Heart right ventricle (tissue), 16 donors: ENCODE measurements at regions not wholly inside any gene's neighbourhood (a gene's known extent, or its start where the extent isn't known, plus 50 kb on each side); places are given as distances from the start of the nearest gene placed in this dataset.

Experiments
- ATAC-seq, 8 donors: fragments of 200-7000 bp; cut with Tn5 transposase; one replicate each; pipeline ENCODE4 v1.9.1; 2020; ENCODE audit warnings: mild to moderate bottlenecking in 8 of 8, moderate library complexity in 8 of 8, moderate number of reproducible peaks in 1 of 8
- DNase-seq, 2 donors: peaks; one replicate each; pipeline ENCODE4 v3.0.0-alpha.2; 2020
- H3K27ac ChIP-seq, 10 donors: fragments of 200-600 bp; sonication (generic) in 2 of 10; one replicate each; pipeline versions ENCODE4 v1.5.0 to v1.8.0; 2020 to 2022; ENCODE audit warnings: mild to moderate bottlenecking in 3 of 10
- H3K27me3 ChIP-seq, 7 donors: fragments of 200-600 bp; one replicate each; pipeline ENCODE4 v1.8.0; 2021 to 2022; ENCODE audit warnings: mild to moderate bottlenecking in 2 of 7
- H3K36me3 ChIP-seq, 9 donors: fragments of 200-600 bp; sonication (generic) in 1 of 9; one replicate each; pipeline versions ENCODE4 v1.5.0 to v1.8.0; 2020 to 2022; ENCODE audit warnings: mild to moderate bottlenecking in 2 of 9
- H3K4me1 ChIP-seq, 9 donors: fragments of 200-600 bp; sonication (generic) in 1 of 9; one replicate each; pipeline versions ENCODE4 v1.5.0 to v1.8.0; 2020 to 2022; ENCODE audit warnings: mild to moderate bottlenecking in 4 of 9
- H3K4me3 ChIP-seq, 10 donors: fragments of 200-600 bp; sonication (generic) in 2 of 10; one replicate each; pipeline versions ENCODE4 v1.5.0 to v1.8.0; 2020 to 2022; ENCODE audit warnings: mild to moderate bottlenecking in 7 of 10, moderate library complexity in 2 of 10
- H3K9me3 ChIP-seq, 11 donors: fragments of 200-600 bp in 10 of 11; sonication (generic) in 2 of 11; one replicate each; pipeline versions ENCODE4 v1.5.0 to v1.8.0; 2013 to 2022; ENCODE audit warnings: mild to moderate bottlenecking in 2 of 11, control low read depth in 1 of 11, moderate library complexity in 1 of 11
- CTCF ChIP-seq, 9 donors: fragments of 200-600 bp; sonication (generic) in 2 of 9; IDR thresholded peaks; one replicate each; pipeline versions ENCODE4 v1.5.0 to v1.8.0; 2021 to 2022; ENCODE audit warnings: antibody characterized with exemption in 9 of 9, mild to moderate bottlenecking in 5 of 9, moderate library complexity in 1 of 9
- WGBS, 2 donors: extraction: QIAGEN DNeasy Blood & Tissue Kit; methylation state at CpG; one replicate each; pipeline ENCODE4 v1.1.7; 2013; ENCODE audit warnings: inconsistent platforms in 1 of 2; 5-methylcytosine and 5-hydroxymethylcytosine counted together
- intact Hi-C, 10 donors: fragments of 100-400 bp; cut with DNase I; formaldehyde crosslinking; loops; one replicate each; pipeline versions ENCODE4 v1.11.1 to v1.14.2; 2022
- donor health status: Arrhythmogenic right ventricular cardiomyopathy.
- donor health status: ischemic (EF 13 %, LVEDD 7.1; RV severe dilation, severe dysfunction).
- donor health status: healthy with polysubstance abuse.
- donor health status: DM: no; HTN: yes; CAD: no.
- donor health status: DM: no; HTN: no; CAD: no.
- donor health status: ischemic (EF 25% LVEDD 6.9; RV normal size, moderate dysfunction).
- donor health status: ischemic (EF 25% LVEDD 5.7; RV mildly dilated, moderate dysfunction).
- donor health status: healthy.
- donor health status: DM: yes; HTN: yes; CAD: no.
- donor health status: Ischemic cardiomyopathy.
- donor health status: ischemic (EF 35%, LVEDD 5.7; RV mildly dilated, moderate dysfunction).
- donor health status: nonischemic (EF 11% LVEDD 7.7; RV severe dilation, severe dysfunction).
- donor health status: DM: yes; HTN: yes; CAD: no.
- donor health status: PGD.
- donor health status: ischemic (EF 29% LVEDD 5.4; RV normal size, mild dysfunction).
- donor health status: nonischemic (EF 23%, LVEDD 6.1; RV moderate dilation, normal function).

DNA sequence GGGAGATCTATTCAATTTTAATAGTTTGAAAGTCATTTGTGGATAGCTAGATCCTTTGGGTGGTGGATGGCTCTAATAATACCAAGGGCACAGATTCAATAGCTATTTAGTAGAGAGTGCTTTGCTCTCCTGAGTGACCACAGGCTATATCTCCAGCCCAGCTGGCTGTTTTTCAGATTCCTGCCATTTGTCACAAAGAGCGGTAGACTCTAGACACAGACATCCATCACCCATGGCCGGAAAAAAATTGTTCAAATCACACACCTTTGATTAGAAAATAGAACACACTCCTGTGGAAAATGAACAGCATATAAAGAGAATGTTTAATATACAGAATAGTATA lies 171.6 kb upstream of the MITF start:
- no peak for DNase-seq
- ATAC-seq: no peak
- Histone ChIP-seq H3K9me3 (no peaks in the 10 kb centered on the region), H3K4me3 (no peak overlapping the region), H3K27me3 (no peaks in the 10 kb centered on the region), H3K4me1 (peaks cover 0 to 18% (median 10%) of the 10 kb centered on the region in 9 donors), H3K27ac (no peak overlapping the region), H3K36me3 (no peaks in the 10 kb centered on the region)
- no peak for TF ChIP-seq CTCF (IDR thresholded peaks at IDR 0.05)
- intact Hi-C loops: no loop called here
- 81 to 100% methylated on average over 2 of the region's 2 CpGs for WGBS, 2 donors

DNA sequence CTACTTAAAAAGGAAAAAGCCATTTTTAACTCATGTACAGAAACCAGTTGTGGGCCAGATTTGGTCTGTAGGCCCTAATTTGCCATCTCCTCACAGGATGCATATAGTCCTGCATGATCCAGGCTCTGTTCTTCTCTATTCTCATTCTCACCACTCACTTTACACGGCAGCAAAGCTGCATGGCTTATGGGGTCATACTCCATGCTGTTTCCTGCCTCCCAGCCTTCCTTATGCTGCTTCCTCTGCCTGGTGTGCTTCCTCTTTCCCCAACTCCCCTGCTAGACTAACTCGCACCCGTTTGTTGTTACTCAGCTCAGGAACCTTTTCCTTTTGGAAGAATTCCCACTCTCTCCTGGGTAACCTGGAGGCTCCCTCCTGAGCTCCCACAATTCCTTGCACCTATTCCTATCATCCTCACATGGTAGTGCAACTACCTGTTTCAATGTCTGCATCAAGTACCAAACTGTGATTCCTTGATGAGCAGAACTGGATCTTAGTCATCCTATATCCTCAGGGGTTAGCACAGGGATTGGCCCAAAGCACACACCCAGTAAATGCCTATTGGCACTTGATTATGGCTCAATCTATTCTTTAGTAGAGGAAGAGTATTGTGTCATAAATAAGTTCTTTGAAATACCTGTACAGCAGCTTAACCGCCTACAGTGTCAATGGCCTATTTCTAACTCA lies 172.1 kb upstream of the MITF start:
- intact Hi-C loops: no loop called here
- TF ChIP-seq CTCF (IDR thresholded peaks at IDR 0.05): no peak
- Histone ChIP-seq H3K27ac (no peak overlapping the region), H3K27me3 (no peaks in the 10 kb centered on the region), H3K36me3 (no peaks in the 10 kb centered on the region), H3K4me1 (peaks cover 0 to 20% (median 11%) of the 10 kb centered on the region in 9 donors), H3K9me3 (no peaks in the 10 kb centered on the region), H3K4me3 (no peak overlapping the region)
- WGBS, 2 donors: 77 to 87% methylated on average over 4 of the region's 4 CpGs
- ATAC-seq (peak in 2 of 8 donors; percentile 53 to 64), DNase-seq (no peak)

DNA sequence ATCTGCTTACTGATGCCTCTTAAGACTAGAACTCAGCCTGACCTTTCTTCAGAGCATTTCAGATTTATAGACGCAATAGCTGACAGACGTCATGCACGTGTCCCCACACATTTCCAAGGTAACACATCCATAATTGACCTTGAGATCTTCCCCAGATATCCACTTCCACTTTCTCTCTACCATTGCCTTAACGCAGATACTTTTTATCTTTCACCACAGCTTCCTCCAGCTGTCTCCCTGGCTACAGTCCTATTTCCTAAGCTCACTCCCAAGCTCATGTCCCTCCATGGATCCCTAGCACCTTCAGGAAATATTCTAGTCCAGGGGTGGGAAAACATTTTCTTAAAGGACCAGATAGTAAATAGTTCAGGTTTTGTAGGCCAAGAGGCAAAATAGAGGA lies 173.0 kb upstream of the MITF start:
- Histone ChIP-seq H3K27me3 (no peaks in the 10 kb centered on the region), H3K27ac (no peak overlapping the region), H3K36me3 (no peaks in the 10 kb centered on the region), H3K4me1 (peaks cover 0 to 27% (median 16%) of the 10 kb centered on the region in 9 donors), H3K4me3 (no peak overlapping the region), H3K9me3 (no peaks in the 10 kb centered on the region)
- DNase-seq (no peak), ATAC-seq (peak in 2 of 8 donors; percentile 33 to 39)
- 58 to 60% methylated on average over 4 of the region's 4 CpGs for WGBS, 2 donors
- TF ChIP-seq CTCF (IDR thresholded peaks at IDR 0.05): no peak
- intact Hi-C loops: no loop called here

GRCh38 chr3:69565316-69565715 lies 173.9 kb upstream of the MITF start:
- Histone ChIP-seq H3K4me1 (peaks cover 0 to 35% (median 16%) of the 10 kb centered on the region in 9 donors), H3K36me3 (no peaks in the 10 kb centered on the region), H3K27ac (no peak overlapping the region), H3K9me3 (no peaks in the 10 kb centered on the region), H3K4me3 (no peak overlapping the region), H3K27me3 (no peaks in the 10 kb centered on the region)
- intact Hi-C loops: no loop called here
- no peak for DNase-seq
- 88 to 96% methylated on average over 4 of the region's 4 CpGs for WGBS, 2 donors
- no peak for ATAC-seq
- TF ChIP-seq CTCF (IDR thresholded peaks at IDR 0.05): no peak
